ENCODE measurements at regions not wholly inside any gene's neighbourhood (a gene's known extent, or its start where the extent isn't known, plus 50 kb on each side); places are given as distances from the start of the nearest gene placed in this dataset.
"Not testable (repeated sequence)": the region's sequence is repeated elsewhere in the genome, so short reads cannot be mapped to it uniquely, and the experiment has no call there.

DNA sequence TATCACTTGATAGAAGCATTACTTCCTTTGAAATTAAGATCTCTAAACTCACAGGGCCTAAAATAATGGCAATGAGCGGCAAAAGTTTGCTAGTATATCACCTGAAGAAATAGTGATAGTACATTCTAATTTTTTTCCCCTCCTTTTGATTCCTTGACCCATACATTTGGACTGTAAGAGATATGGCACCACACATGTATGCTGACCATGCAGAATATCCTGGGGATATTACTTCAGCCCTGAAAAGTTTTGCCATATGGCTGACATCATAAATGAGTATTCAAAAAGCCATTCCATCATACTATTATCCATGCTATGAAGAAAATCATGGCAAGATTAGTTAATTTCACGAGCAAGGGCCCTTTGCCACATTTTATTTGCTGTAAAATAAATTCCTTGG lies 576.9 kb downstream of the KCNT2 start:
- TF ChIP-seq, protein P1, sequence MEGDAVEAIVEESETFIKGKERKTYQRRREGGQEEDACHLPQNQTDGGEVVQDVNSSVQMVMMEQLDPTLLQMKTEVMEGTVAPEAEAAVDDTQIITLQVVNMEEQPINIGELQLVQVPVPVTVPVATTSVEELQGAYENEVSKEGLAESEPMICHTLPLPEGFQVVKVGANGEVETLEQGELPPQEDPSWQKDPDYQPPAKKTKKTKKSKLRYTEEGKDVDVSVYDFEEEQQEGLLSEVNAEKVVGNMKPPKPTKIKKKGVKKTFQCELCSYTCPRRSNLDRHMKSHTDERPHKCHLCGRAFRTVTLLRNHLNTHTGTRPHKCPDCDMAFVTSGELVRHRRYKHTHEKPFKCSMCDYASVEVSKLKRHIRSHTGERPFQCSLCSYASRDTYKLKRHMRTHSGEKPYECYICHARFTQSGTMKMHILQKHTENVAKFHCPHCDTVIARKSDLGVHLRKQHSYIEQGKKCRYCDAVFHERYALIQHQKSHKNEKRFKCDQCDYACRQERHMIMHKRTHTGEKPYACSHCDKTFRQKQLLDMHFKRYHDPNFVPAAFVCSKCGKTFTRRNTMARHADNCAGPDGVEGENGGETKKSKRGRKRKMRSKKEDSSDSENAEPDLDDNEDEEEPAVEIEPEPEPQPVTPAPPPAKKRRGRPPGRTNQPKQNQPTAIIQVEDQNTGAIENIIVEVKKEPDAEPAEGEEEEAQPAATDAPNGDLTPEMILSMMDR (IDR thresholded peaks at IDR 0.05; ENCODE audit: extremely low read depth in 1 of 2, insufficient read depth in 1 of 2, low read depth in 1 of 2, low read length in 2 of 2) = not testable (repeated sequence)
- not testable (repeated sequence) for TF ChIP-seq POLR2AphosphoS5 (IDR thresholded peaks at IDR 0.05; ENCODE audit: insufficient read depth, low read depth, low read length); EZH2 (IDR thresholded peaks at IDR 0.05; ENCODE audit: borderline replicate concordance, low read depth, low read length, severe bottlenecking)
